GM12878 (cell line): ENCODE measurements at regions not wholly inside any gene's neighbourhood (a gene's known extent, or its start where the extent isn't known, plus 50 kb on each side); places are given as distances from the start of the nearest gene placed in this dataset.

Experiments used
- ATAC-seq: fragments of 200-7000 bp; cut with Tn5 transposase; 3 replicates; pipeline ENCODE4 v1.9.1; 2020; ENCODE audit warnings: mild to moderate bottlenecking, moderate library complexity
- BruUV-seq: library from RNA; stranded (reverse); fragments of 400-500 nt; replicated peaks from 2 replicates; lab custom pipeline; 2021; lab: Mats Ljungman, UMichigan
- CTCF ChIA-PET: fragments of 300-600 bp; sonication (Branson Sonifier 250); formaldehyde crosslinking; extraction: SDS; loops from one replicate; lab custom pipeline; 2021; ENCODE audit warnings: inconsistent platforms; lab: Yijun Ruan, JAX
- POLR2A ChIA-PET: fragments of 350-600 bp; formaldehyde crosslinking; extraction: SDS; loops from one replicate; lab custom pipeline; 2021; ENCODE audit warnings: inconsistent platforms; lab: Charles Lee
- RAD21 ChIA-PET: fragments of 300-600 bp; sonication (Branson Sonifier 250); formaldehyde crosslinking; loops from one replicate; lab custom pipeline; 2023; ENCODE audit warnings: antibody characterized with exemption; ENCODE audit not compliant: unreplicated experiment; lab: Charles Lee
- SMC1A ChIA-PET: fragments of 300-600 bp; sonication (Branson Sonifier 250); formaldehyde crosslinking; loops from one replicate; lab custom pipeline; 2023; ENCODE audit not compliant: unreplicated experiment, uncharacterized antibody; lab: Charles Lee
- DNase-seq: peaks from one replicate; pipeline ENCODE4 v3.0.0-alpha.2; 2011; ENCODE audit warnings: low read depth, low spot score
- FAIRE-seq: peaks from 3 replicates; lab custom pipeline; 2011; peaks lifted over from hg19 to GRCh38; lab: Jason Lieb, UNC
- H2AFZ ChIP-seq: 2 replicates; pipeline ENCODE4 v1.6.0; 2011; ENCODE audit warnings: low read depth, low read length, control low read depth; ENCODE audit not compliant: control insufficient read depth
- H3K27ac ChIP-seq: 2 replicates; pipeline ENCODE4 v1.5.1; 2011; ENCODE audit warnings: control low read depth; ENCODE audit not compliant: control insufficient read depth, insufficient read depth
- H3K27me3 ChIP-seq, 2 experiments: replicated peaks in 1 of 2; 2 replicates each; pipeline versions ENCODE4 v1.6.0 to v1.6.1; 2011; ENCODE audit warnings: low read length in 1 of 2; ENCODE audit not compliant: control insufficient read depth in 2 of 2, insufficient read depth in 2 of 2
- H3K36me3 ChIP-seq, 2 experiments: 2 replicates each; pipeline ENCODE4 v1.5.1; 2011; ENCODE audit warnings: low read length in 1 of 2; ENCODE audit not compliant: control insufficient read depth in 2 of 2, insufficient read depth in 2 of 2
- H3K4me1 ChIP-seq: 2 replicates; pipeline ENCODE4 v1.6.1; 2011; ENCODE audit warnings: mild to moderate bottlenecking, low read length, moderate library complexity, mixed read lengths; ENCODE audit not compliant: control insufficient read depth, insufficient read depth
- H3K4me2 ChIP-seq: 2 replicates; pipeline ENCODE4 v1.6.0; 2011; ENCODE audit warnings: control low read depth; ENCODE audit not compliant: control insufficient read depth, insufficient read depth
- H3K4me3 ChIP-seq: fragments of 200-600 bp; sonication (generic); 2 replicates; pipeline ENCODE4 v1.5.1; 2016
- H3K79me2 ChIP-seq: 2 replicates; pipeline ENCODE4 v1.6.0; 2011; ENCODE audit warnings: low read length; ENCODE audit not compliant: control insufficient read depth, insufficient read depth
- H3K9ac ChIP-seq: 2 replicates; pipeline ENCODE4 v1.8.0; 2011; ENCODE audit warnings: low read length, control low read depth, mixed read lengths; ENCODE audit not compliant: control insufficient read depth, insufficient read depth
- H3K9me3 ChIP-seq: replicated peaks from 3 replicates; pipeline ENCODE4 v1.5.1; 2011; ENCODE audit warnings: mild to moderate bottlenecking, low read length; ENCODE audit not compliant: control insufficient read depth, insufficient read depth
- H4K20me1 ChIP-seq: 2 replicates; pipeline ENCODE4 v1.6.0; 2011; ENCODE audit not compliant: control insufficient read depth, insufficient read depth
- CBX3 ChIP-seq: fragments of 200-600 bp; sonication (generic); IDR thresholded peaks from 2 replicates; pipeline ENCODE4 v1.6.1; 2016; ENCODE audit warnings: low read depth, borderline replicate concordance
- CHD2 ChIP-seq: IDR thresholded peaks from 2 replicates; pipeline ENCODE4 v1.6.1; 2011; ENCODE audit warnings: low read depth, low read length, improper control_type of control experiment, borderline replicate concordance
- EED ChIP-seq: sonication (generic); IDR thresholded peaks from 2 replicates; pipeline ENCODE4 v1.6.1; 2016; ENCODE audit warnings: antibody characterized with exemption, low read depth
- FOS ChIP-seq: IDR thresholded peaks from 3 replicates; pipeline ENCODE4 v1.6.1; 2011; ENCODE audit warnings: borderline replicate concordance; ENCODE audit not compliant: insufficient read length; ENCODE audit errors: extremely low read depth
- GATAD2B ChIP-seq: fragments of 450-650 bp; conservative IDR thresholded peaks from 2 replicates; pipeline ENCODE4 v1.6.1; 2017; ENCODE audit warnings: low read depth, mild to moderate bottlenecking, moderate library complexity
- HDGF ChIP-seq: fragments of 450-650 bp; IDR thresholded peaks from 2 replicates; pipeline ENCODE4 v1.6.1; 2016; ENCODE audit warnings: antibody characterized with exemption
- IRF4 ChIP-seq: IDR thresholded peaks from 2 replicates; pipeline ENCODE4 v1.6.1; 2011; ENCODE audit warnings: low read depth, low read length
- MTA2 ChIP-seq: fragments of 450-650 bp; IDR thresholded peaks from 2 replicates; pipeline ENCODE4 v1.6.1; 2016; ENCODE audit warnings: low read depth, mild to moderate bottlenecking, moderate library complexity
- NRF1 ChIP-seq: conservative IDR thresholded peaks from 2 replicates; pipeline ENCODE4 v1.6.1; 2011; ENCODE audit warnings: mild to moderate bottlenecking, low read depth, low read length, improper control_type of control experiment
- POLR2A ChIP-seq: IDR thresholded peaks from 2 replicates; pipeline ENCODE4 v1.6.1; 2011; ENCODE audit warnings: low read depth, mild to moderate bottlenecking, low read length
- POLR2AphosphoS2 ChIP-seq: IDR thresholded peaks from 2 replicates; pipeline ENCODE4 v1.6.1; 2011; ENCODE audit warnings: low read depth, mild to moderate bottlenecking, low read length, improper control_type of control experiment, moderate library complexity
- SIX5 ChIP-seq: IDR thresholded peaks from 2 replicates; pipeline ENCODE4 v1.6.1; 2011; ENCODE audit warnings: mild to moderate bottlenecking, low read depth, low read length, moderate library complexity; ENCODE audit not compliant: severe bottlenecking
- SRF ChIP-seq, 2 experiments: IDR thresholded peaks; 2 replicates each; pipeline ENCODE4 v1.6.1; 2011; ENCODE audit warnings: low read depth in 2 of 2, low read length in 2 of 2, mild to moderate bottlenecking in 1 of 2, moderate library complexity in 1 of 2
- WRNIP1 ChIP-seq: IDR thresholded peaks from 2 replicates; pipeline ENCODE4 v1.6.1; 2011; ENCODE audit warnings: low read depth, low read length, improper control_type of control experiment, borderline replicate concordance
- YY1 ChIP-seq: IDR thresholded peaks from 2 replicates; pipeline ENCODE4 v1.6.1; 2011; ENCODE audit warnings: low read depth, mild to moderate bottlenecking, low read length
- ZNF274 ChIP-seq: IDR thresholded peaks from one replicate; pipeline ENCODE4 v1.8.0; 2011; ENCODE audit not compliant: insufficient read length, insufficient read depth
- WGBS: methylation state at CpG from one replicate; pipeline ENCODE4 v1.1.6; 2016; ENCODE audit warnings: low lambda C conversion rate; ENCODE audit not compliant: insufficient replicate concordance, insufficient coverage; ENCODE audit errors: missing lambda C conversion rate; 5-methylcytosine and 5-hydroxymethylcytosine counted together
- in situ Hi-C: fragments of 300-500 bp; cut with MboI; formaldehyde crosslinking; loops from 9 replicates; pipeline ENCODE4 v1.14.3; 2018; ENCODE audit warnings: mixed read lengths
- intact Hi-C: fragments of 100-400 bp; cut with micrococcal nuclease; formaldehyde crosslinking; loops from one replicate; pipeline ENCODE4 v1.14.2; 2022; ENCODE audit not compliant: unreplicated experiment
- TF ChIP-seq, protein P1 (sequence below): IDR thresholded peaks from 2 replicates; pipeline ENCODE4 v1.6.1; 2011; ENCODE audit warnings: low read depth, low read length, improper control_type of control experiment, borderline replicate concordance
- TF ChIP-seq, protein P2 (sequence below): fragments of 450-650 bp; IDR thresholded peaks from 2 replicates; pipeline ENCODE4 v1.6.1; 2016; ENCODE audit warnings: mild to moderate bottlenecking, moderate library complexity, borderline replicate concordance
- TF ChIP-seq, protein P3 (sequence below): fragments of 450-650 bp; conservative IDR thresholded peaks from 2 replicates; pipeline ENCODE4 v1.6.1; 2017; ENCODE audit warnings: mild to moderate bottlenecking, moderate library complexity

DNA sequence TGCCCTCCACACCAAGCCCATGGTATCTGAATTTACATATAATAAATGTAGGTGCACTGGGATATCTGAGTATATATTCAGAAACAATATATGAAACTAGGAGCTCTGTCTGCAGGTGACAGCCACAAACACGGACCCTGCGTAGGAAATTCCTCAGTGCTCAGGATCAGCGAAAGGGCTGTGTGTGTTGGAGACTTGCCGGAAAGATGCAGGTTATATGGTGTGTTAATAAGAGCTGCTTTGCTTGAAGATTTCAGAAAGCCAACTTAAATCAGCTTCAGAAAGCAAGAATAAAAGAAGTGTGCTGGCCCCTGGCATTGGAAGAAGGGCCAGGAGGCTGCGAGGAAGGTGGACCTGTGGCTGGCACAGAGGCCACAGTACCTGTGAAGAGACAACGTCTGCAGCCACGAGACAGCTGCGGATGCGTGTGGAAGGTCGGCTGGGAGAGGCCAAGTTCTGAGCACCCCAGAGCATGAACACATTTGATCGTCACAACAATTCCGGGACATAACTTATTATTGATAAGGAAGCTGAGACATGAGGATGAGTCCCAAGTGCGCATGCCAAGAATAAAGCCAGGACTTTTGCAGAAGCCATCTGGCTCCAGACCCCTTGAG is 183.2 kb downstream of the DLL1 start:
- Histone ChIP-seq H3K27me3 (no peaks in the 10 kb centered on the region), H3K79me2 (no peaks in the 10 kb centered on the region), H3K27ac (no peak overlapping the region), H3K9me3 (no peaks in the 10 kb centered on the region), H3K4me1 (no peaks in the 10 kb centered on the region), H3K4me3 (no peak overlapping the region), H3K4me2 (no peak overlapping the region), H3K36me3 (no peaks in the 10 kb centered on the region), H3K9ac (no peak overlapping the region), H4K20me1 (no peaks in the 10 kb centered on the region), H2AFZ (no peak overlapping the region)
- no peak for DNase-seq
- ChIA-PET SMC1A (no interaction called here), POLR2A (no interaction called here), RAD21 (no interaction called here), CTCF (no interaction called here)
- no peak for ATAC-seq
- intact Hi-C loops = no loop called here
- WGBS = 54% methylated on average over 13 of the region's 13 CpGs
- no peak for FAIRE-seq
- in situ Hi-C loops = no loop called here
- no TSS peak for BruUV-seq
- TF ChIP-seq WRNIP1 (no peak), IRF4 (no peak), SIX5 (no peak), POLR2AphosphoS2 (no peak), FOS (no peak), CHD2 (no peak), HDGF (no peak), EED (no peak), NRF1 (no peak), YY1 (no peak), GATAD2B (no peak), MTA2 (no peak), CBX3 (no peak), SRF (IDR thresholded peaks at IDR 0.05; ENCODE audit: low read depth in 2 of 2, low read length in 2 of 2) (no peak), ZNF274 (no peak), POLR2A (no peak)
- TF ChIP-seq, protein P1, sequence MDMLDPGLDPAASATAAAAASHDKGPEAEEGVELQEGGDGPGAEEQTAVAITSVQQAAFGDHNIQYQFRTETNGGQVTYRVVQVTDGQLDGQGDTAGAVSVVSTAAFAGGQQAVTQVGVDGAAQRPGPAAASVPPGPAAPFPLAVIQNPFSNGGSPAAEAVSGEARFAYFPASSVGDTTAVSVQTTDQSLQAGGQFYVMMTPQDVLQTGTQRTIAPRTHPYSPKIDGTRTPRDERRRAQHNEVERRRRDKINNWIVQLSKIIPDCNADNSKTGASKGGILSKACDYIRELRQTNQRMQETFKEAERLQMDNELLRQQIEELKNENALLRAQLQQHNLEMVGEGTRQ = no peak
- TF ChIP-seq, protein P2, sequence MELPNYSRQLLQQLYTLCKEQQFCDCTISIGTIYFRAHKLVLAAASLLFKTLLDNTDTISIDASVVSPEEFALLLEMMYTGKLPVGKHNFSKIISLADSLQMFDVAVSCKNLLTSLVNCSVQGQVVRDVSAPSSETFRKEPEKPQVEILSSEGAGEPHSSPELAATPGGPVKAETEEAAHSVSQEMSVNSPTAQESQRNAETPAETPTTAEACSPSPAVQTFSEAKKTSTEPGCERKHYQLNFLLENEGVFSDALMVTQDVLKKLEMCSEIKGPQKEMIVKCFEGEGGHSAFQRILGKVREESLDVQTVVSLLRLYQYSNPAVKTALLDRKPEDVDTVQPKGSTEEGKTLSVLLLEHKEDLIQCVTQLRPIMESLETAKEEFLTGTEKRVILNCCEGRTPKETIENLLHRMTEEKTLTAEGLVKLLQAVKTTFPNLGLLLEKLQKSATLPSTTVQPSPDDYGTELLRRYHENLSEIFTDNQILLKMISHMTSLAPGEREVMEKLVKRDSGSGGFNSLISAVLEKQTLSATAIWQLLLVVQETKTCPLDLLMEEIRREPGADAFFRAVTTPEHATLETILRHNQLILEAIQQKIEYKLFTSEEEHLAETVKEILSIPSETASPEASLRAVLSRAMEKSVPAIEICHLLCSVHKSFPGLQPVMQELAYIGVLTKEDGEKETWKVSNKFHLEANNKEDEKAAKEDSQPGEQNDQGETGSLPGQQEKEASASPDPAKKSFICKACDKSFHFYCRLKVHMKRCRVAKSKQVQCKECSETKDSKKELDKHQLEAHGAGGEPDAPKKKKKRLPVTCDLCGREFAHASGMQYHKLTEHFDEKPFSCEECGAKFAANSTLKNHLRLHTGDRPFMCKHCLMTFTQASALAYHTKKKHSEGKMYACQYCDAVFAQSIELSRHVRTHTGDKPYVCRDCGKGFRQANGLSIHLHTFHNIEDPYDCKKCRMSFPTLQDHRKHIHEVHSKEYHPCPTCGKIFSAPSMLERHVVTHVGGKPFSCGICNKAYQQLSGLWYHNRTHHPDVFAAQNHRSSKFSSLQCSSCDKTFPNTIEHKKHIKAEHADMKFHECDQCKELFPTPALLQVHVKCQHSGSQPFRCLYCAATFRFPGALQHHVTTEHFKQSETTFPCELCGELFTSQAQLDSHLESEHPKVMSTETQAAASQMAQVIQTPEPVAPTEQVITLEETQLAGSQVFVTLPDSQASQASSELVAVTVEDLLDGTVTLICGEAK = no peak
- TF ChIP-seq, protein P3, sequence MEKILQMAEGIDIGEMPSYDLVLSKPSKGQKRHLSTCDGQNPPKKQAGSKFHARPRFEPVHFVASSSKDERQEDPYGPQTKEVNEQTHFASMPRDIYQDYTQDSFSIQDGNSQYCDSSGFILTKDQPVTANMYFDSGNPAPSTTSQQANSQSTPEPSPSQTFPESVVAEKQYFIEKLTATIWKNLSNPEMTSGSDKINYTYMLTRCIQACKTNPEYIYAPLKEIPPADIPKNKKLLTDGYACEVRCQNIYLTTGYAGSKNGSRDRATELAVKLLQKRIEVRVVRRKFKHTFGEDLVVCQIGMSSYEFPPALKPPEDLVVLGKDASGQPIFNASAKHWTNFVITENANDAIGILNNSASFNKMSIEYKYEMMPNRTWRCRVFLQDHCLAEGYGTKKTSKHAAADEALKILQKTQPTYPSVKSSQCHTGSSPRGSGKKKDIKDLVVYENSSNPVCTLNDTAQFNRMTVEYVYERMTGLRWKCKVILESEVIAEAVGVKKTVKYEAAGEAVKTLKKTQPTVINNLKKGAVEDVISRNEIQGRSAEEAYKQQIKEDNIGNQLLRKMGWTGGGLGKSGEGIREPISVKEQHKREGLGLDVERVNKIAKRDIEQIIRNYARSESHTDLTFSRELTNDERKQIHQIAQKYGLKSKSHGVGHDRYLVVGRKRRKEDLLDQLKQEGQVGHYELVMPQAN = no peak
